Neuronal stem cell (in vitro differentiated cells): ENCODE measurements at regions not wholly inside any gene's neighbourhood (a gene's known extent, or its start where the extent isn't known, plus 50 kb on each side); places are given as distances from the start of the nearest gene placed in this dataset.

Source experiments
- DNase-seq: peaks from one replicate; pipeline ENCODE4 v3.0.0-alpha.2; 2013; ENCODE audit warnings: low spot score
- H2AFZ ChIP-seq: one replicate; pipeline ENCODE4 v1.6.1; 2013; ENCODE audit warnings: mild to moderate bottlenecking, low read length, inconsistent platforms
- H2AK5ac ChIP-seq: 2 replicates; pipeline ENCODE4 v1.6.1; 2013; ENCODE audit warnings: low read depth, mild to moderate bottlenecking, inconsistent platforms, low read length, moderate library complexity, mixed read lengths
- H2BK120ac ChIP-seq: 2 replicates; pipeline ENCODE4 v1.6.1; 2013; ENCODE audit warnings: low read depth, mild to moderate bottlenecking, inconsistent platforms, low read length, moderate library complexity, mixed read lengths
- H2BK12ac ChIP-seq: one replicate; pipeline ENCODE4 v1.6.1; 2013; ENCODE audit warnings: low read length, inconsistent platforms
- H2BK15ac ChIP-seq: 2 replicates; pipeline ENCODE4 v1.6.1; 2013; ENCODE audit warnings: mild to moderate bottlenecking, low read length, inconsistent platforms, mixed read lengths
- H2BK5ac ChIP-seq: one replicate; pipeline ENCODE4 v1.6.1; 2013; ENCODE audit warnings: inconsistent platforms, mild to moderate bottlenecking, low read length, moderate library complexity
- H3K14ac ChIP-seq: one replicate; pipeline ENCODE4 v1.6.1; 2013; ENCODE audit warnings: low read length, inconsistent platforms
- H3K18ac ChIP-seq: 2 replicates; pipeline ENCODE4 v1.6.1; 2013; ENCODE audit warnings: low read length, inconsistent platforms
- H3K23ac ChIP-seq: 2 replicates; pipeline ENCODE4 v1.6.1; 2013; ENCODE audit warnings: low read depth, mild to moderate bottlenecking, mixed read lengths, low read length, inconsistent platforms; ENCODE audit not compliant: poor library complexity
- H3K27ac ChIP-seq: replicated peaks from 3 replicates; pipeline ENCODE4 v1.5.1; 2013; ENCODE audit warnings: low read length, inconsistent platforms
- H3K27me3 ChIP-seq, 3 experiments: 2 replicates each; pipeline ENCODE4 v1.6.1; 2013; ENCODE audit warnings: low read length in 3 of 3, mild to moderate bottlenecking in 2 of 3, inconsistent platforms in 1 of 3, low read depth in 1 of 3, mixed read lengths in 1 of 3, moderate library complexity in 1 of 3; ENCODE audit not compliant: control insufficient read depth in 3 of 3, insufficient read depth in 3 of 3
- H3K36me3 ChIP-seq, 2 donors: replicated peaks in 1 of 2; 2 replicates each; pipeline ENCODE4 v1.6.1; 2013; ENCODE audit warnings: low read length in 2 of 2; ENCODE audit not compliant: control insufficient read depth in 2 of 2, insufficient read depth in 2 of 2
- H3K4ac ChIP-seq: 2 replicates; pipeline ENCODE4 v1.6.1; 2013; ENCODE audit warnings: inconsistent platforms, mild to moderate bottlenecking, low read length, moderate library complexity
- H3K4me1 ChIP-seq, 2 donors: 1 replicate in 1 of 2; 2 replicates in 1 of 2; pipeline ENCODE4 v1.6.1; 2013; ENCODE audit warnings: low read length in 2 of 2, low read depth in 1 of 2; ENCODE audit not compliant: control insufficient read depth in 2 of 2, insufficient read depth in 1 of 2
- H3K4me2 ChIP-seq: one replicate; pipeline ENCODE4 v1.6.1; 2013; ENCODE audit warnings: mild to moderate bottlenecking, low read length, inconsistent platforms; ENCODE audit not compliant: insufficient read depth, poor library complexity, severe bottlenecking
- H3K4me3 ChIP-seq, 2 donors: 2 replicates each; pipeline ENCODE4 v1.5.1; 2013; ENCODE audit warnings: low read length in 2 of 2, mild to moderate bottlenecking in 2 of 2, inconsistent platforms in 1 of 2, moderate library complexity in 1 of 2
- H3K79me1 ChIP-seq: one replicate; pipeline ENCODE4 v1.6.1; 2013; ENCODE audit warnings: low read depth, mild to moderate bottlenecking, inconsistent platforms, low read length, moderate library complexity
- H3K9ac ChIP-seq: one replicate; pipeline ENCODE4 v1.6.1; 2013; ENCODE audit warnings: mild to moderate bottlenecking, low read depth, low read length, inconsistent platforms; ENCODE audit not compliant: poor library complexity
- H3K9me3 ChIP-seq, 2 donors: replicated peaks in 1 of 2; 2 replicates each; pipeline versions ENCODE3 to v1.6.1; 2013; ENCODE audit warnings: low read length in 2 of 2, mild to moderate bottlenecking in 2 of 2, inconsistent platforms in 1 of 2, low read depth in 1 of 2, mixed read lengths in 1 of 2, moderate library complexity in 1 of 2; ENCODE audit not compliant: control insufficient read depth in 2 of 2, insufficient read depth in 1 of 2
- H4K8ac ChIP-seq: one replicate; pipeline ENCODE4 v1.6.1; 2013; ENCODE audit warnings: low read depth, mild to moderate bottlenecking, inconsistent platforms, low read length, moderate library complexity
- H4K91ac ChIP-seq: one replicate; pipeline ENCODE4 v1.6.1; 2013; ENCODE audit warnings: low read length, low read depth, mild to moderate bottlenecking, inconsistent platforms; ENCODE audit not compliant: poor library complexity
- WGBS, 2 donors: extraction: QIAGEN DNeasy Blood & Tissue Kit; methylation state at CpG; one replicate each; pipeline ENCODE4 v1.1.7; 2013; ENCODE audit warnings: missing lambda C conversion rate in 2 of 2, mixed read lengths in 1 of 2; ENCODE audit not compliant: insufficient read length in 2 of 2, insufficient replicate concordance in 1 of 2; ENCODE audit errors: extremely low coverage in 2 of 2; 5-methylcytosine and 5-hydroxymethylcytosine counted together

DNA sequence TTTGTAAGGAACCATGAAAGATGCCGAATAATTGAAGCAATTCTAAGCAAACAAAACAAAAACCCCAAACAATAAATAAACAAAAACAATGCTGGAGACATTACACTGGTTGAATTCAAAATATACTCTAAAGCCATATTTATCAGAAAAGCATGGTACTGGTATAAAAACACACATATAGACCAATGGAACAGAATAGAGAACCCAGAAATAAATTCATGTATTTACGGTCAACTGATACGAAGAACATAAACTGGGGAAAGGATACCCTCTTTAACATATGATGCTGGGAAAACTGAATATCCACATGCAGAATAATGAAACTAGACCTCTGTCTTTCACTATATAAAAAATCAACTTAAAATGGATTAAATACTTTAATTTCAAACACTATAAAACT lies 214.3 kb upstream of the PDZRN3 start:
- no peaks in the 10 kb centered on the region for H3K79me1 ChIP-seq
- no peaks in the 10 kb centered on the region for H3K4me1 ChIP-seq
- no peak overlapping the region for H2BK15ac ChIP-seq
- no peaks in the 10 kb centered on the region for H3K27me3 ChIP-seq
- no peak overlapping the region for H4K8ac ChIP-seq
- H2BK120ac ChIP-seq, result no peak overlapping the region
- no peak overlapping the region for H2AK5ac ChIP-seq
- H2BK12ac ChIP-seq, result no peak overlapping the region
- H3K18ac ChIP-seq, result no peak overlapping the region
- H3K9me3 ChIP-seq, result peaks cover 4 to 10% of the 10 kb centered on the region in 2 donors
- no peak overlapping the region for H3K4me3 ChIP-seq
- no peak overlapping the region for H3K27ac ChIP-seq
- H3K4me2 ChIP-seq, result no peak overlapping the region
- H3K9ac ChIP-seq, result no peak overlapping the region
- H3K14ac ChIP-seq, result no peak overlapping the region
- H2BK5ac ChIP-seq, result no peak overlapping the region
- no peak for DNase-seq
- H2AFZ ChIP-seq, result no peak overlapping the region
- H3K4ac ChIP-seq, result no peak overlapping the region
- no peak overlapping the region for H3K23ac ChIP-seq
- no CpG with 5 or more reads among the region's 3 CpGs for WGBS, 2 donors
- H4K91ac ChIP-seq, result no peak overlapping the region
- no peaks in the 10 kb centered on the region for H3K36me3 ChIP-seq

DNA sequence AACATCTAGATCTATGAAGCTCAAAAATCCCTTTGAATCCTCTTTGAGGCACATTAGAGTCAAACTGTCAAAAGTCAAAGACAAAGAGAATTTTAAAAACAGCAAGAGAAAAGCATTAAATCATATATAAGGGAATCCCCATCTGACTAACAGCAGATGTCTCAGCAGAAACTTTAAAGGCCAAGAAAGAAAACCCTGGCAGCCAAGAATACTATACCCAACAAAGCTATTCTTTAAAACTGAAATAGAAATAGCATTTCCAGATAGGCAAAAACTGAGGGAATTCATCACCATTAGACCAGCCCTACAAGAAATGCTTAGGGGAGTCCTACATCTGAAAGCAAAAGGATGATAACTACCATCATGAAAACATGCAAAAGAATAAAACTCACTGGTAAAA lies 211.2 kb upstream of the PDZRN3 start:
- Histone ChIP-seq H3K4me1 (no peaks in the 10 kb centered on the region), H2BK120ac (no peak overlapping the region), H3K4me2 (no peak overlapping the region), H3K36me3 (no peaks in the 10 kb centered on the region), H3K23ac (no peak overlapping the region), H2BK12ac (no peak overlapping the region), H2BK15ac (no peak overlapping the region), H3K4me3 (no peak overlapping the region), H3K27ac (no peak overlapping the region), H3K4ac (no peak overlapping the region), H3K14ac (no peak overlapping the region), H3K9ac (no peak overlapping the region), H3K18ac (no peak overlapping the region), H2AK5ac (no peak overlapping the region), H4K8ac (no peak overlapping the region), H3K79me1 (no peaks in the 10 kb centered on the region), H3K27me3 (peaks cover 0 to 2% (median 0%) of the 10 kb centered on the region in 3 experiments), H3K9me3 (peaks cover 4 to 10% of the 10 kb centered on the region in 2 donors), H2BK5ac (no peak overlapping the region), H4K91ac (no peak overlapping the region), H2AFZ (no peak overlapping the region)
- DNase-seq, result no peak

DNA sequence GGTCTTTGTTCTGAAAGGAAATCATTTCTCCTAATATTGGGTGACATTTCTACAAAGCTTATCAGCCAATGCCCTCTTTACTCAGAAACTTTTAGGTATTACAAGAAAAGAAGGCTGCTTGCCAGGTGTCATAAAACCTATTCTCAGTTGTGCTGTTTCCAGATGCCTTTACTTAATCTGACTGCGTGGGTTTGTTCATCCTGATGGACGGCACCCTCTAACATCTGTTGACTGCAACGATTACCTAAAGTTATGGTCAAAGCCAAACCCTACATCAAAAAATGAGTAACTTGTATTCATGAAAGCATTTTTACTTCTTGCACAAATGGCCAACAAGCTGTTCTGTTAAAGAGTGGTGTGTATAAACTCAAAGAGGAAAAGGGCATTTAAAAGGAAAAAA lies 207.7 kb upstream of the PDZRN3 start:
- Histone ChIP-seq H2BK15ac (no peak overlapping the region), H2AFZ (no peak overlapping the region), H3K27me3 (peaks cover 0 to 3% (median 0%) of the 10 kb centered on the region in 3 experiments), H3K9me3 (peaks cover 4 to 10% of the 10 kb centered on the region in 2 donors), H3K4me2 (no peak overlapping the region), H2BK12ac (no peak overlapping the region), H2BK120ac (no peak overlapping the region), H3K23ac (no peak overlapping the region), H2AK5ac (no peak overlapping the region), H3K36me3 (no peaks in the 10 kb centered on the region), H3K27ac (no peak overlapping the region), H3K79me1 (no peaks in the 10 kb centered on the region), H3K4me1 (peaks cover 0 to 2% of the 10 kb centered on the region in 2 donors), H3K14ac (no peak overlapping the region), H3K4ac (no peak overlapping the region), H3K4me3 (no peak overlapping the region), H3K18ac (no peak overlapping the region), H3K9ac (no peak overlapping the region), H4K91ac (no peak overlapping the region), H4K8ac (no peak overlapping the region), H2BK5ac (no peak overlapping the region)
- no peak for DNase-seq
- WGBS, 2 donors, result no CpG with 5 or more reads among the region's 3 CpGs

DNA sequence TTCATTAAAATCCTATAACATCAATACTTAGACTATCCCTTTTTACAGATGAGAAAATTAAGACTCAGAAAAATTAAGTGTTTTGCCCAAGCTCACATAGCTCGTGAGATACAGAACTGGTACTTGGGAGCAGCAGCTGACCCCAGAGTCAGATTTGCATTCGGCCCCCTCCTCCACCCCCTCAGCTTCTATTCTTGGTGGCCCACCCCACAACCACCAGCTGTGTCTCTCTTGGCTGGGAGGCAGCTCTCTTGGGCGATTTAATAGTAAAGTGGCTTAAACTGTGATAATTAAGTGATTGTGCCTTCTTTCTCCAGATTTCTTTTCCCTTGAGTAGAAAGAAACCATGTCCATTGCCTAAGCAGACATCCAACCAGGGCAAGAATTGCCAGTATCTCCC lies 203.6 kb upstream of the PDZRN3 start:
- no peak overlapping the region for H3K4me2 ChIP-seq
- no peak overlapping the region for H2AK5ac ChIP-seq
- H2AFZ ChIP-seq, result no peak overlapping the region
- H3K18ac ChIP-seq, result no peak overlapping the region
- H3K79me1 ChIP-seq, result no peaks in the 10 kb centered on the region
- no peak overlapping the region for H3K23ac ChIP-seq
- H3K27ac ChIP-seq, result no peak overlapping the region
- H3K14ac ChIP-seq, result no peak overlapping the region
- no peak overlapping the region for H2BK15ac ChIP-seq
- no peaks in the 10 kb centered on the region for H3K9me3 ChIP-seq
- DNase-seq, result no peak
- no peak overlapping the region for H3K4me3 ChIP-seq
- WGBS, 2 donors, result no CpG with 5 or more reads among the region's 3 CpGs
- no peak overlapping the region for H2BK5ac ChIP-seq
- no peak overlapping the region for H3K9ac ChIP-seq
- H3K36me3 ChIP-seq, result no peaks in the 10 kb centered on the region
- H4K8ac ChIP-seq, result no peak overlapping the region
- H3K4ac ChIP-seq, result no peak overlapping the region
- no peak overlapping the region for H2BK12ac ChIP-seq
- peaks cover 0 to 6% (median 0%) of the 10 kb centered on the region in 3 experiments for H3K27me3 ChIP-seq
- H3K4me1 ChIP-seq, result peaks cover 0 to 2% of the 10 kb centered on the region in 2 donors
- no peak overlapping the region for H4K91ac ChIP-seq
- H2BK120ac ChIP-seq, result no peak overlapping the region
